SK-N-SH treated with all-trans-retinoic acid at 6 μM for 48 hours (cell line): ENCODE measurements at regions not wholly inside any gene's neighbourhood (a gene's known extent, or its start where the extent isn't known, plus 50 kb on each side); places are given as distances from the start of the nearest gene placed in this dataset.
"Not testable (repeated sequence)": the region's sequence is repeated elsewhere in the genome, so short reads cannot be mapped to it uniquely, and the experiment has no call there.

Experiments used
- ATAC-seq: fragments of 200-7000 bp; cut with Tn5 transposase; 3 replicates; pipeline ENCODE4 v1.9.1; 2020; ENCODE audit warnings: mild to moderate bottlenecking, moderate library complexity
- ARNTL ChIP-seq: fragments of 450-650 bp; formaldehyde crosslinking; IDR thresholded peaks from 2 replicates; pipeline ENCODE4 v1.5.0; 2020; ENCODE audit warnings: low read depth, mild to moderate bottlenecking, moderate library complexity, borderline replicate concordance
- BACH2 ChIP-seq: fragments of 250-450 bp; sonication (Bioruptor Pico); IDR thresholded peaks from 2 replicates; pipeline ENCODE4 v1.9.0; 2021; ENCODE audit warnings: mild to moderate bottlenecking, borderline replicate concordance
- CREB5 ChIP-seq: fragments of 250-450 bp; sonication (Bioruptor Pico); IDR thresholded peaks from 2 replicates; pipeline ENCODE4 v1.5.1; 2020; ENCODE audit warnings: low read depth, mild to moderate bottlenecking, moderate library complexity
- CSDC2 ChIP-seq: fragments of 250-450 bp; sonication (Bioruptor Pico); IDR thresholded peaks from 2 replicates; pipeline ENCODE4 v1.5.0; 2020; ENCODE audit warnings: mild to moderate bottlenecking, moderate library complexity
- ISL1 ChIP-seq: fragments of 250-450 bp; sonication (Bioruptor Pico); IDR thresholded peaks from 2 replicates; pipeline ENCODE4 v2.1.2; 2022; ENCODE audit warnings: mild to moderate bottlenecking, moderate library complexity
- PPARA ChIP-seq: fragments of 250-450 bp; sonication (Bioruptor Pico); IDR thresholded peaks from 2 replicates; pipeline ENCODE4 v1.5.0; 2020; ENCODE audit warnings: mild to moderate bottlenecking, borderline replicate concordance
- RARB ChIP-seq: fragments of 250-450 bp; sonication (Bioruptor Pico); IDR thresholded peaks from 2 replicates; pipeline ENCODE4 v1.8.0; 2021; ENCODE audit warnings: mild to moderate bottlenecking, moderate library complexity
- SNAI2 ChIP-seq: fragments of 250-450 bp; sonication (Bioruptor Pico); IDR thresholded peaks from 2 replicates; pipeline ENCODE4 v1.5.0; 2020; ENCODE audit warnings: mild to moderate bottlenecking, moderate library complexity
- TOX ChIP-seq: fragments of 250-450 bp; sonication (Bioruptor Pico); IDR thresholded peaks from 2 replicates; pipeline ENCODE4 v1.8.0; 2021; ENCODE audit warnings: mild to moderate bottlenecking, moderate library complexity, borderline replicate concordance
- ZFP3 ChIP-seq: fragments of 250-450 bp; sonication (Bioruptor Pico); IDR thresholded peaks from 2 replicates; pipeline ENCODE4 v1.5.0; 2020; ENCODE audit warnings: mild to moderate bottlenecking, moderate library complexity
- ZFP30 ChIP-seq: fragments of 450-650 bp; formaldehyde crosslinking; IDR thresholded peaks from 2 replicates; pipeline ENCODE4 v1.5.0; 2022; ENCODE audit warnings: mild to moderate bottlenecking, moderate library complexity
- ZNF565 ChIP-seq: fragments of 450-650 bp; formaldehyde crosslinking; conservative IDR thresholded peaks from 2 replicates; pipeline ENCODE4 v1.5.0; 2020; ENCODE audit warnings: low read depth, mild to moderate bottlenecking, moderate library complexity
- ZNF70 ChIP-seq: fragments of 450-650 bp; formaldehyde crosslinking; IDR thresholded peaks from 2 replicates; pipeline ENCODE4 v1.5.0; 2020; ENCODE audit warnings: mild to moderate bottlenecking, moderate library complexity
- ZNF8 ChIP-seq: fragments of 450-650 bp; formaldehyde crosslinking; IDR thresholded peaks from 2 replicates; pipeline ENCODE4 v1.5.0; 2020; ENCODE audit warnings: mild to moderate bottlenecking, moderate library complexity
- TF ChIP-seq, protein P1 (sequence below): fragments of 250-450 bp; sonication (Bioruptor Pico); IDR thresholded peaks from 2 replicates; pipeline ENCODE4 v1.8.0; 2020; ENCODE audit warnings: mild to moderate bottlenecking, moderate library complexity, borderline replicate concordance
- TF ChIP-seq, protein P2 (sequence below): fragments of 250-450 bp; sonication (Bioruptor Pico); IDR thresholded peaks from 2 replicates; pipeline ENCODE4 v1.8.0; 2021; ENCODE audit warnings: low read depth, mild to moderate bottlenecking, moderate library complexity, borderline replicate concordance

GRCh38 chr9:42377530-42378417 is 194.3 kb downstream of the SPATA31A6 start:
- peak; percentile 98 for ATAC-seq

- TF ChIP-seq, protein P1, sequence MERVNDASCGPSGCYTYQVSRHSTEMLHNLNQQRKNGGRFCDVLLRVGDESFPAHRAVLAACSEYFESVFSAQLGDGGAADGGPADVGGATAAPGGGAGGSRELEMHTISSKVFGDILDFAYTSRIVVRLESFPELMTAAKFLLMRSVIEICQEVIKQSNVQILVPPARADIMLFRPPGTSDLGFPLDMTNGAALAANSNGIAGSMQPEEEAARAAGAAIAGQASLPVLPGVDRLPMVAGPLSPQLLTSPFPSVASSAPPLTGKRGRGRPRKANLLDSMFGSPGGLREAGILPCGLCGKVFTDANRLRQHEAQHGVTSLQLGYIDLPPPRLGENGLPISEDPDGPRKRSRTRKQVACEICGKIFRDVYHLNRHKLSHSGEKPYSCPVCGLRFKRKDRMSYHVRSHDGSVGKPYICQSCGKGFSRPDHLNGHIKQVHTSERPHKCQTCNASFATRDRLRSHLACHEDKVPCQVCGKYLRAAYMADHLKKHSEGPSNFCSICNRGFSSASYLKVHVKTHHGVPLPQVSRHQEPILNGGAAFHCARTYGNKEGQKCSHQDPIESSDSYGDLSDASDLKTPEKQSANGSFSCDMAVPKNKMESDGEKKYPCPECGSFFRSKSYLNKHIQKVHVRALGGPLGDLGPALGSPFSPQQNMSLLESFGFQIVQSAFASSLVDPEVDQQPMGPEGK = no peak
- TF ChIP-seq ISL1 (no peak), ARNTL (CRISPR knock-in tag) (no peak), TOX (CRISPR knock-in tag) (no peak), ZNF8 (CRISPR knock-in tag) (no peak), PPARA (no peak), RARB (CRISPR knock-in tag) (no peak), BACH2 (CRISPR knock-in tag) (no peak), CREB5 (CRISPR knock-in tag) (no peak), ZNF565 (CRISPR knock-in tag) (no peak), ZFP3 (CRISPR knock-in tag) (no peak)
- no peak for ATAC-seq
Measured at GRCh38 chr9:42378418-42378815, 195.0 kb downstream of the SPATA31A6 start.

DNA sequence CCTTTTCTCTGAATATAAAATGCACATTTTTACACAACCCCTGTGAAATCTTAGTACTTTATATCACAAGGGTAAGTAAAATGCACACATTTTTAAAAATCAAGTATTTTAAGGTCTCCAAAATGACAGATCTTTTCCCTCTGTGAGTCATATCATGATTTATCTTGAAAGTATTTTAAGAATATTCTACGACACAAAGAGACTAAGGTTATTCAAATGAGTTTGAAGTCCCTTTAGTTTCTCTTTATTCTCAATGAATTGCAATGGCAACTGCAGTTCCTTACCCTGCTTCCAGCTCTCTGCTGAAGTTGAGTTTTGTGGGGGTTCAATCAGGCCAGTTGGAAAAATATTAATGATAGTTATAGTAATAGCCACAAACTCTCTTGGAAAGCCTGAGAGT is 196.1 kb downstream of the SPATA31A6 start:
- not testable (repeated sequence) for ATAC-seq

DNA sequence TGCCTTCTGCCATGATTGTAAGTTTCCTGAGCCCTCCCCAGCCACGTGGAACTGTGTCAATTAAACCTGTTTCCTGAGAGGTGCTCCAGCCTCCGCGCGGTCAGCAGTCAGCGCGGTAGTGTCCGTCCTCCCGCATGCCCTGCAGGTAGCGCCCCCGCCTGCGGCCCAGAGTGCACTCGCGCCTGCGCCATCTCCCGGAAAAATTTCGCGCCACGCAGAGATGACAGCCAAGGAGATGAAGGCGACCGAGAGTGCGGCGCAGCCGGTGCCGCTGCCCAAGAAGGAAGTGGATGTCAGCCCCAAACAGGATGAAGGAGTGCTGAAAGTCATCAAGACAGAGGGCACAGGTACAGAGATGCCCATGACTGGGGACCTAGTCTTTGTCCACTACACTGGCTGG is 201.1 kb downstream of the SPATA31A6 start:
- ATAC-seq = not testable (repeated sequence)

DNA sequence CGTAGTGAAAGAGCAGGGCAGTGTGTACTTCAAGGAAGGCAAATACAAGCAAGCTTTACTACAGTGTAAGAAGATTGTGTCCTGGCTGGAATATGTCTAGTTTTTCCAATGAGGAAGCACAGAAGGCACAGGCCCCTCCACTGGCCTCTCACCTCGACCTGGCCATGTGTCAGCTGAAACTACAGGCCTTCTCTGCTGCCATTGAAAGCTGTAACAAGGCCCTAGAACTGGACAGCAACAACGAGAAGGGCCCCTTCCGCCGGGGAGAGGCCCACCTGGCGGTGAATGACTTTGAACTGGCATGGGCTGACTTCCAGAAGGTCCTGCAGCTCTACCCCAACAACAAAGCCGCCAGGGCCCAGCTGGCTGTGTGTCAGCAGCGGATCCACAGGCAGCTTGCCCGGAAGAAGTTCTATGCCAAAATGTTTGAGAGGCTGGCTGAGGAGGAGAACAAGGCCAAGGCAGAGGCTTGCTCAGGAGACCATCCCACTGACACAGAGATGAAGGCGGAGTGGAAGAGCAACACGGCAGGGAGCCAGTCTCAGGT is 202.2 kb downstream of the SPATA31A6 start:
- not testable (repeated sequence) for ATAC-seq

DNA sequence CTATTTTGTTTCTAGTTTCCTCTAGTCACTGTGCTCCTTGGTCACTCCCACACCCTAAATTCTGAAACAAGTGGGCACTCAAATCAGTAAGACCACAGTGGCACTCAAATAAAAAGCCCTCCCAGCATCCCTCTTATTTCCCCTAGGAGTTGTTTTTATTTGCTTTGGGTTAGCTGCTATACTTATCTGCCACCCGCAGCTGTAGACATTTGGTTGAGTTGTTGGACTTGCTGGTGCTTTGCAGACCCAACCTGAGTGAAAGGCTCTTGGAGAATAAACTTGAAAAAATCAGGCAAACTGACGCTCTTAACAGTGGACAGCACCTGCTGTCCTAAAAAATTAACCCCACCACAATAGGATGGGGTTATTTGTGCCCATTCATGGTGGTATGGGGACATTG is 203.0 kb downstream of the SPATA31A6 start:
- ATAC-seq = no peak
- TF ChIP-seq ZFP30 (CRISPR knock-in tag) (no peak), CSDC2 (CRISPR knock-in tag) (no peak), BACH2 (CRISPR knock-in tag) (no peak), CREB5 (CRISPR knock-in tag) (no peak), TOX (CRISPR knock-in tag) (no peak), PPARA (no peak), SNAI2 (no peak), ZNF70 (CRISPR knock-in tag) (no peak)
- TF ChIP-seq, protein P1 = no peak
- TF ChIP-seq, protein P2, sequence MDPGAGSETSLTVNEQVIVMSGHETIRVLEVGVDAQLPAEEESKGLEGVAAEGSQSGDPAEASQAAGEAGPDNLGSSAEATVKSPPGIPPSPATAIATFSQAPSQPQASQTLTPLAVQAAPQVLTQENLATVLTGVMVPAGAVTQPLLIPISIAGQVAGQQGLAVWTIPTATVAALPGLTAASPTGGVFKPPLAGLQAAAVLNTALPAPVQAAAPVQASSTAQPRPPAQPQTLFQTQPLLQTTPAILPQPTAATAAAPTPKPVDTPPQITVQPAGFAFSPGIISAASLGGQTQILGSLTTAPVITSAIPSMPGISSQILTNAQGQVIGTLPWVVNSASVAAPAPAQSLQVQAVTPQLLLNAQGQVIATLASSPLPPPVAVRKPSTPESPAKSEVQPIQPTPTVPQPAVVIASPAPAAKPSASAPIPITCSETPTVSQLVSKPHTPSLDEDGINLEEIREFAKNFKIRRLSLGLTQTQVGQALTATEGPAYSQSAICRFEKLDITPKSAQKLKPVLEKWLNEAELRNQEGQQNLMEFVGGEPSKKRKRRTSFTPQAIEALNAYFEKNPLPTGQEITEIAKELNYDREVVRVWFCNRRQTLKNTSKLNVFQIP (CRISPR knock-in tag) = no peak
